Stimulated activated CD8-positive, alpha-beta memory T cell treated with anti-CD3 and anti-CD28 coated beads, Interleukin-7, amount 100 ng/mL, for 4 hours (primary cell): ENCODE measurements at regions not wholly inside any gene's neighbourhood (a gene's known extent, or its start where the extent isn't known, plus 50 kb on each side); places are given as distances from the start of the nearest gene placed in this dataset.

Experiments
- DNase-seq, 2 donors: peaks; one replicate each; pipeline ENCODE4 v3.0.0-alpha.2; 2020; ENCODE audit warnings: low read depth in 2 of 2

DNA sequence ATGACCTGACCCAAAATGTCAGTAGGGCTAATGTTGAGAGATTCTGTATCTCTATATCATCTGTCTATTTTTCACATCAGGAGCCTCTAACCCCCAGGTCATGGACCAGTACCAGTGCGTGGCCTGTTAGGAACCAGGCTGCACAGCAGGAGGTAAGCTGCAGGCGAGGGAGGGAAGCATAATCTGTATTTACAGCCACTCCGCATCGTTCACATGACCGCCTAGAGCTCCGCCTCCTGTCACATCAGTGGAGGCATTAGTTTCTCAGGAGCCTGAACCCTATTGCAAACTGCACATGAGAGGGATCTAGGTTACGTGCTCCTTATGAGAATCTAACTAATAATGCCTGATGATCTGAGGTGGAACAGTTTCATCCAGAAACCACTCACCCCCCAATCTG is 180.6 kb downstream of the RDH14 start:
- DNase-seq, result no peak

- DNase-seq, result no peak
Observed at GRCh38 chr2:18378020-18378653, 182.3 kb downstream of the RDH14 start.

DNA sequence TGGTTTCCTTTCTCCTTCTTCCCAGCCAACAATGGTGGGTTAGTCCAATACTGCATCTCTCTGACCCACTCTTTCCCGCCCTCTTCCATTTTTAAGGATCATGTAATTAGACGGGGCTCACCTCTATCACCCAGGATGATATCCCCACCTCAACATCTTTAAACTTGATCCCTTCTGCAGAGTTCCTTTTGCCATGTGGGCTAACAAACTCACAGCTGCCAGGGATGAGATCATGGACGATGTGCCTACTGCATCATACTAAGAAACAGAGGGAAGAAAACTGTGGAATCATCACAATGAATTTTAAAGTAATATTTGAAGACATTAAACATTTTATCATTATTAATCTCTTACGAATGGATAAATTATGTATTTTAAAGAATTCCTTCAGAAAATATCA is 183.5 kb downstream of the RDH14 start:
- no peak for DNase-seq

- DNase-seq, result no peak
Observed at GRCh38 chr2:18373664-18374063, 186.8 kb downstream of the RDH14 start.

GRCh38 chr2:18373081-18373480 is 187.4 kb downstream of the RDH14 start:
- no peak for DNase-seq

- DNase-seq, result no peak
Observed at GRCh38 chr2:18372641-18373040, 187.8 kb downstream of the RDH14 start.

- no peak for DNase-seq
Observed at GRCh38 chr2:18369760-18370159, 190.7 kb downstream of the RDH14 start.

DNA sequence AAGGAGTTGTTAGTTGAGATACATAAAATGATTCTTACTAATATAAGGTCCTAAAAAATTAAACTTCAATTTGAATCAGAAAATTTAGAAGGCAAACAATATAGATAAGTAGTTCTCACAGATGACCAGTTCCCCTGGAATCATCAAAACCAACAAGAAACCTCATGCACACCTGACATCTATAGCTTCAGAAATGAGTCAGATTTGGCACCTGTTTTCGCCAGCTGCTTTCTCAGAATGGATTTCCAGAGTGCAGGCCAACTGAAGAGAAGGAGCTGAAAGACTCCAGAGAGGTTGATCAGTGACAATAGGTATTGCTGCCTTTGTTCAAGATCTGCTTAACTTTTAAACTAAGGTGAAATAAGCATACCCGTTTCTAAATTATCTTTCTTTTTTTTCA is 192.4 kb downstream of the RDH14 start:
- no peak for DNase-seq

DNA sequence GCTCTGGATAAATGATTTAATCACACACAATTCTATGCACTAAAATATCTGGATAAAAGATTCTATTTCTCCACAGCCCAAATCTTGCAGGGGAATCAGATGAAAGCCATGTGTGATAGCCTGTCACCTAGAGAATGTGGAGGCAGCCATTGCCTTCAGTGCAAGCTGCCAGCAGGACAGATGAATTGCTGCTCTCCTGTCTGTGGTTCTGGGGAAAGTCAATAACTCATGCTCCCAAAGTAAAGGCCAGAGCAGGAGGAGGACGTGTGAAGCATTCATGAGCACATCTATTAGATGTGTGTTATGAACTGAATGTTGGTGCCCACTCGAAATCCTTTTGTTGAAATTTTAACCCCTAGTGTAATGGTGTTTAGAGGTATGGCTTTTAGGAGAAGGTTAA is 195.1 kb downstream of the RDH14 start:
- no peak for DNase-seq

DNA sequence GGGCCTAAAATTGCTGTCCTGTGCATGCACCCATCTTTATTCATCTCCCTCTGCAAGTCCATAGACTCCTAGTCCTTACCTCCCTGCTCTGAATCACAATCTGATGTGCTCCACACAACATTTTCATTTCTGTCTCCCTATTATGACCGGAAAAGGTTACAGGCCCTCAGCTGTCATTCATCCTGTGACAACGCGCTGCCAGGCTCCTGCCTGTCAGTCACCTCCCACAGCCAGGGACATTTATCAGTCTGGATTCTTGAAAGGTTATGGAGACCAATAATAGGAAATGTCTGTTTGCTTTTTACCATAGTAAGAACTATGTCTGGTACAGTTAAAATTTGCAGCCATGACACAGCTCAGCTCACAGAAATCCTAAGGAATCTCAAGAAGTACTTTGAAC is 197.1 kb downstream of the RDH14 start:
- DNase-seq, result no peak

GRCh38 chr2:18362696-18363095 is 197.8 kb downstream of the RDH14 start:
- no peak for DNase-seq

DNA sequence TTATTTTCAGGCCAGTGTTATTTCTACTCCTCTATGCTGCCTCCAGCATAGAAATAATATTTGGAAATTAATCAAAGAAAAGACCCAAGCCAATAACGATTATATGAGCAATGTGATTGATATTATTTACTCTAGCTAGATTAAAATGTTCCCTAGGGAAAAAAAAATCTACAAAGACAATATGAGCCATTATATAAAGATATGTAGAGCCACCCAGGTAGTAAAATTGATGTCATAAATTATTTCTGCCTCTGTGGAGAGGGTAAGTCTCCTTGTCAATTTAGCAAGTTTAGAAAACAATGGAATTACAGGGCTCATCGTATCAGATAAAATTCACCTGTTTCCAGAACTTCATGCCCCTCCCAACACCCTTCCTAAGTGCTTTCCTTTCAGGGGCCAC is 202.9 kb downstream of the RDH14 start:
- no peak for DNase-seq

- no peak for DNase-seq
Observed at GRCh38 chr2:18356676-18357075, 203.8 kb downstream of the RDH14 start.

- no peak for DNase-seq
Observed at GRCh38 chr2:18349421-18349820, 211.0 kb downstream of the RDH14 start.

DNA sequence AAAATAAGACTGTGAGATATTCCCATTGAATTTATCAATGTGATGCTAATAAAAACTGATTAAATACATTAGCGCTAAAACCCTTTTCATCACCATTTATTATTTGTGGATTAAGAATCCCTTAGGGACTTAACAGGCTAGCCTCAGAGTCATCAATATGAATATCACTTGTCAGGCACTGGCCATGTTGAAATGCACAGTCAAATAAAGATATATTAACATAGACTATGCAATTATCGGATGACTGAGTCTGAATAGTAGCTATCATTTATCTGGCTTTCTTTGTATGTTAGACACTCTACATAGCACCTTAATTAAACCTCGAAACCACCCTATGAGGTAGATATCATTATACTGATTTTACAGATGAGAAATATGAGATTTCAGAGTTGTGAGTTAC is 213.6 kb downstream of the RDH14 start:
- no peak for DNase-seq

DNA sequence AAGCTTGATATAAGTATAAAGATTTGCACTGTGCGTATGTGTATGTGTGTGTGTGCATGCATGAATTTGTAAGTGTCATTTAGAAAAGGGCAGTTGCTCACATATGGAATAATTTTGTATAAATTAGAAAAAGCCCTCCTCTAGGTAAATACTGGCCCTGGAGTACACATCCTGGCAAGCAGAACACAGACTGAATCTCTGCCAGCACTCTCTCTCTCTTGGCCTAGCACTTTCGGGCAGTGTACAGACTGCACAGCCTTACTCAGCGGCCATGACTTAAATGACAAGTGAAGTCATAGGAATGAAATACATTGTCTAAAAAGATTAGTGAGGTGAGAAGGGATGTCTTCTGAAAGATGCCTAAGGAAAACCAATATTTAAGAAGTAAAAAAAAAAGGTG is 214.1 kb downstream of the RDH14 start:
- no peak for DNase-seq

- DNase-seq, result no peak
Observed at GRCh38 chr2:18345848-18346247, 214.6 kb downstream of the RDH14 start.

GRCh38 chr2:18342901-18343300 is 217.6 kb downstream of the RDH14 start:
- no peak for DNase-seq

- no peak for DNase-seq
Observed at GRCh38 chr2:18339326-18339725, 221.1 kb downstream of the RDH14 start.

DNA sequence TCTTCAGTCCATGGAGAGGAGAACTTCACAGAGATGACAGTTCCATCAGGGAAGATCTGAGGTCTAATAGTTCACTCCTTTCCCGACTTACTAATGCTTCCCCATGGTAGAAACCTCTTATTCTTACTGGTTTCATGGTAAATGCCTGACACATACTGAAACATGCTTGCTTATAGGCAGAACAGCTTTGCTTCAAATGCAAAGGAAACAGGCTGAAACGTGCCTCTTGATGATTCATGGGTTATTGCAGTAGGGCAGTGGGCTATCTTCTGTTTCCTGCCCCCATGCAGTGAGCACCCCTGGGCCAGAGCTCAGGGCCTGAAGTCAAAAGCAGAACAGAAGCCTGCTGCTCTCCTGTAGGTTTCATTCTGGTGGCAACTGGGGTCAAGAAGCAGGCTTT is 223.5 kb downstream of the RDH14 start:
- DNase-seq, result no peak

DNA sequence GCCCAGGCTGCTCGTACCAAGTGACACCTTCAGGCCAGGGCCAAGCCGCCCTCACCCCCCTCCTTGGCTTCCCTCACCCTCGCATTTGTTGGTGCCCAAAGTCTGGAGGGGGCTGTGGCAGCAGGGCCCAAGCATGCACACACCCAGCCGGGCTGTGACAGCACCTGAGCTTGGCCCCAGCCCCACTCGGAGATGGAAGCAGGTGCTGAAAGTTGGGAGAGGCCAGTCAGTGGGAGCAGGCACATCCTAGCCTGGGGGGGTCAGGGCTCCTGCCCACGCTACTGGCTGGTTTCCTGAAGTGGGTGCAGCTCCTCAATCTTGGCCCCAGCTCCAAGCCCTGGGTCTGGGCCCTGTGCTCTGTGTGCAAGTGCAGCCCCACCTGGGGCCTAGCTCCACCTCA is 228.0 kb downstream of the RDH14 start:
- no peak for DNase-seq

- no peak for DNase-seq
Observed at GRCh38 chr2:18325118-18325517, 235.3 kb downstream of the RDH14 start.

- no peak for DNase-seq
Observed at GRCh38 chr2:18319987-18320386, 240.5 kb downstream of the RDH14 start.

DNA sequence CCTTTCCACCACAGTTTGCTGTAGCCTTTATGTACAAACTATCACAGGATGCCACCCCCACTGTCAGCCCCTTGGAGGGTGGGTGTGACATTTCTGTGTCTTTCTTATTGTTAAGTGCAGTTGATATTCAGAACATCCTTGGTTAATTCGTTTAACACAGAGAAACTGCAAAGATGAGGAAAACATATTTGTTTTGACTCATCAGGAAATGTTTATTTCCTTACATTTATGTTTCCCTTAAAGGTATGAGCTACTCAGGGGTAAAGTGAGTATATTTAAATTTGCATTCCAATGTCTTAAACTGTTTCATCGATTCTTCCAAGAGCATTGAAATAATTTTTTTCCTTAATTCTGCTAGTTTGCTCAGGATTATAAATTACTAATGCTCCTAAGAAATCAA is 243.4 kb downstream of the RDH14 start:
- DNase-seq, result no peak

DNA sequence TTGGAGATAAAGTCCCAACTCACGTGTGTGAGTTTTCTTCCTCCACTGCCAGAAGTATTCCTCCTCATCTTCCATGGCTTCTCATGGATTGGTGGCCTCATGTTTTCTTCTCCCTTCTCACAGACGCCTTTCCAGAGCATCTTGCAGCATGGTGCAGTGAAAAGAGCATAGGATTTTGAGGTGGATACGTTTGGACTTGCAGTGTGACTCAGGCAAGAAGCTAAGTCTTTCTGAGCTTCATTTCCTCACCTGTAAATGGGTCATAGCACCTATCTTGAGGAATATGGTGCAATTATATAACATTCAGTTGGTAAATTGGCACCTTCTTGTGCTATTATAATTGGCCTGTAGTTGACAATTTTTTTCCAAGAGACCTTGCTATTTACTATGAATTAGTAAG is 247.6 kb downstream of the RDH14 start:
- DNase-seq, result no peak
